ENCODE measurements at regions not wholly inside any gene's neighbourhood (a gene's known extent, or its start where the extent isn't known, plus 50 kb on each side); places are given as distances from the start of the nearest gene placed in this dataset.
"Not testable (repeated sequence)": the region's sequence is repeated elsewhere in the genome, so short reads cannot be mapped to it uniquely, and the experiment has no call there.

- DNase-seq (ENCODE audit: low read depth in 2 of 2), result not testable (repeated sequence)
Observed at GRCh38 chr7:69052-69451, 123.3 kb upstream of the FAM20C start.

GRCh38 chr7:69499-70123 lies 122.8 kb upstream of the FAM20C start:
- not testable (repeated sequence) for DNase-seq (ENCODE audit: low read depth in 2 of 2)

DNA sequence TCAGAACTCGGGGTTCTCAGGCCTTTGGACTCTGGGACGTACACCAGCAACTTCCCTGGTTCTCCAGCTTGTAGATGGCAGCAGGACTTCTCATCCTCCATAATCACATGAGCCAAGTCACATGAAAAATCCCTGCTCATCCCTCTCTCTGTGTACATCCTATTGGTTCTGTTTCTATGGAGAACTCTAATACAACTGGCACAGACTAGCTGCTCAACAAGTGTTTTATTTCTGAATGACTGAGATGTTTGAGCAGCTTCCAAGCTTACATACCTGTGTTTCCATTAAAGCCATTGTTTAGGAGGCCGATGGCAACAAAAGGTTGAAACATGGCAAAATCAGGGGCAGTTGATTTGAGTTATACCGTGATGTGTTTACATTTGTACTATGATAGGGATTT lies 122.2 kb upstream of the FAM20C start:
- not testable (repeated sequence) for DNase-seq (ENCODE audit: low read depth in 2 of 2)

DNA sequence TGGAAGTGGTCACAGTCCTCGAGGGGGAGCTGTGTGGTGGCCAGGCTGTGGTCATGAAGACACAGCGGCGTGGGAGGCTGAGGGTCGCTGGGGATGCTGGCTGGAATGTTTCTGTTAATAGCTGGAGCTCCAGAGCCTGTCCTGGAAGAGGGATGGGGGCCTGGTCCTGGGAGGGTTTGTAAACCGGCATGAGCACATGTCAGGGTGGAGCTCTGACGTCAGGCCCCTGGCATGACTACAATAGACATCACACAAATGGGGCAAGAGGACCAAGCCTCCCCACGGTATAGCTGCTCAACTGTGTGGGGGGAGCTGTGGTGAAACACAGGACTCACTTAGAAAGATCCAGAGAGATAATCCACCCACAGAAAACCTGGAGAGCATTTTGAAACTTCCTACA lies 121.4 kb upstream of the FAM20C start:
- not testable (repeated sequence) for DNase-seq (ENCODE audit: low read depth in 2 of 2)

GRCh38 chr7:72266-73057 lies 119.9 kb upstream of the FAM20C start:
- DNase-seq (ENCODE audit: low read depth in 2 of 2), result not testable (repeated sequence)

DNA sequence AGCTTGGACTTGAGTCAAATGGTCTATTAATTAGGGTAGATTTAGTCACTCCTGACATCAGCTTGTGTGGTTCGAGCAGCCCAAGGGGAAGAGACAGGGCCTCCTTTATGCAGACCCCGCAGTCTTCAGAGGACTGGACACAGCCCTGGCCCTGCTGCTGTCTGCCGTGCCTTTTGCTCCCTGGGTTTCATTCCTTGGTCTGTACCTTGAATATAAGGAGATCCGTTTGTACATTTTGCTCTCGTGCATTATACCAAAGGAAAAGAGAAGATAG lies 119.4 kb upstream of the FAM20C start:
- DNase-seq (ENCODE audit: low read depth in 2 of 2), result not testable (repeated sequence)

DNA sequence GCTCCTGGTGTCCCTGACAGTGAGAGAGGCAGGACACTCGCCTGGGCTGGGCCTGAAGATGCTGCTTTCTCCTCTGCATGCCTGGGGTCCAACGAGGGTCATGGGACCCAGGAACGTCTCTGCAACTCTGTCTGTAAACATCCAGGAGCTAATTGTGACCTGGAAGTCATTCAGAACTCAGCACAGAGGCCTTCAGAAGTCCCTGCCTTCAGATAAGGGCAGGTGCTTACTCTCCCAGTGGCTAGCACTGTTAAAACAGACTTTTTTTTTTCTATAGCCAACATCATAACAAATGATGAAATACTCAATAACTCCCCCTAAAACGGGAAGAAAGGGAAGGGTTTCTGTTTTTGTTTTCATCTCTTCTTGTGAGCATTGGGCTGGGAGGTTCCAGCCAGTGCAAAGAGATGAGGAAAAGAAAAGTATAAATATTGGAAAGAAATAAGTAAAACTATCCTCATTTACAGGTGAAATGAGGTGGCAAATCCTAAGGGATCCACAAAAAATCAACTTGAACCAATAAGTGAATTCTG lies 118.3 kb upstream of the FAM20C start:
- not testable (repeated sequence) for DNase-seq (ENCODE audit: low read depth in 2 of 2)

DNA sequence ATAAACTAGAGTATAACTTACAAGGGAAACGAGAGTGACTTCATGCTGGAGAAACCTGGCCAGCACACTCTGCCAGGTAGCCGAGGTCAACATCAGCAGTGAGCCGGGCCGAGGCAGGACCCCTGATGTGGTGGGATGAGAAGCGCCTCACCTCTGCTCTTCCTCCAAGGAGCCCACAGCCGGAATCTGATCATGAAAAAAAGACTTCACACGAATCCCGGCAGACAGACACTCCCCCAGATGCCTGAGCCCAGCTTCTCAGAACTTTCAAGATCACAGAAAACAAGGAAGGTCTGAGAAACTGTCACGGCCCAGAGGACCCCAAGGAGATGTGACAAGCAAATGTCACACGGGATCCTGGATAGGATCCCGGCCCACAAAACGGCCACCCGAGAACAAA lies 116.9 kb upstream of the FAM20C start:
- DNase-seq (ENCODE audit: low read depth in 2 of 2), result not testable (repeated sequence)

- DNase-seq (ENCODE audit: low read depth in 2 of 2), result not testable (repeated sequence)
Observed at GRCh38 chr7:76202-76601, 116.2 kb upstream of the FAM20C start.

DNA sequence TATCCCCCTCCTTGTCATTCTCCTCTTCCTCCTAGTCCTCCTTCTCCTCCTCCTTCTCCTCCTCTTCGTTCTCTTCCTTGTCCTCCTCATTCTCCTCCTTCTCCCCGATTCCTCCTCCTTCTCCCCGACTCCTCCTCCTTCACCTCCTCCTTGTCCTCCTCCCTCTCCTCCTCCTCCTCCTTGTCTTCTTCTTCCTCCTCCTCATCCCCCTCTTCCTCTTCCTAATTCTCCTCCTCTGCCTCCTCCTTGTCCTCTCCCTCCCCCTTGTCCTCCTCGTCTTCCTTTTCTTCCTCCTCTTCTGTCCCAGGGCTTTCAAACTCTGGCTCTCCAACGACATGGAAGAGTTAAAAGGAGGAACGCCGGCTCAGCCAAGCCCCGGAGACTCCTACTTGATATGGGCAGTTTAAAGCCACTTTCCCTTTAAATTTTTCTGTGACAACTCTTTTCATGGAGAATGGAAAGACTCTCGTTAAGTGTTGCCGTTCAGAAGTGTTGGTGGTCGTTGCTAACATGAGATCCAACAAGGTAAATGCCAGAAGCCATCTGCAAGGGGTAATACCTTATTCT lies 115.5 kb upstream of the FAM20C start:
- not testable (repeated sequence) for DNase-seq (ENCODE audit: low read depth in 2 of 2)

DNA sequence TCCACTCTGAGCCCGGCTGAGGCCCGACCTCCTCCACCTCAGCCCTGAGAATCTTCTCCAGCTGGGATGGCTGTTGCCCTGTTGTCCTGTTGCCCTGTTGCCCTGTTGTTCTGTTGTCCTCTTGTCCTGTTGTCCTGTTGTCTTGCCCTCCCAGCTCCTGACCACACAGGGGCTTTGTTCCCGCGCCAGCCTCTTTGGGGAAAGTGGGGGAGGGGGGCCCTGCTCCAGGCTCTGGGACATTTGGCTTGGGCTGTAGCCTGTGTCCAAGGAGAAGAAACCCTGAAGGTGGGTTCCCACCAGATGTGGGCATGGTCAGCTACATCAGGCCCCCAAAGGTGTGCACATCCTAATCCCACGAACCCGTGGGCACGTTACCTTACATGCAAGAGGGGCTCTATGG lies 113.5 kb upstream of the FAM20C start:
- DNase-seq (ENCODE audit: low read depth in 2 of 2), result not testable (repeated sequence)

GRCh38 chr7:79400-80055 lies 112.8 kb upstream of the FAM20C start:
- not testable (repeated sequence) for DNase-seq (ENCODE audit: low read depth in 2 of 2)

DNA sequence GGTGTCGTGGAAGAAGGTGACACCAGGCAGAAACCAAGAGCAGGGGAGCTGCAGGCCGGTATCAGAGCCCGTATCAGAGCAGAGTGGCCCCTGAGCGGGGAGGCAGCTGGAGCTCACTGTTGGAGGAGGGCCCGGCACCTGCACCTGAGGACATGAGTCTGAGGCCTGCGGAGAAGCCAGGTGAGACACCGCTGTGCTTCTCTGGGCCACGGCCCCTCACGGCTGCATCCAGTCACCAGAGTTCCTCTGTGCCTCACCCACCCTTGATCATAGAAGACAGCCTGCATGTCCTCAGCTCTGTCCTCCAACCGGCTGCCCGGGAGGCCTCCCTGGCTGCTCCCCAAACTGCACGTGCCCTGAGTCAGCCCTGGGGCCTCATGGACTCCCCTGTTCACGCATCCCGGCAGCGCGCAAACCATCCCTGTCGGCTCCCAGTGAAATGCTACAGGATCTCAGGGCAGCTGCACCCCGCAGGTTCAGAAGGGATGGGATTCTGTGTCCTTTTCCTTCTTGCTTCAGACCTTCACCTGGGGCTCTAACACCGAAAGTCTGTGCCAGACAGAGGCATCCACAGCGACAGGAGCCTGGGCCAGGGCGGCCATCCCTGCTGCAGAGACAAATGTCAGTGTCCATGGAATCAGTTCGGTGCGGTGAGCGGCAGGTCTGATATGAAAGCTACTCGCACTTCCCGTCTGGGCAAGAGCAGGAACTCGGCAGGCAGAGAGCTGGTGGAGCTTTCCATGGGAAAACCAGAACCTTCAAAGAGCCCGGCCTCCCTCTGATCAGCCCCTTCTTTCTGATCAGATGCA lies 111.9 kb upstream of the FAM20C start:
- no peak for DNase-seq (ENCODE audit: low read depth in 2 of 2)

DNA sequence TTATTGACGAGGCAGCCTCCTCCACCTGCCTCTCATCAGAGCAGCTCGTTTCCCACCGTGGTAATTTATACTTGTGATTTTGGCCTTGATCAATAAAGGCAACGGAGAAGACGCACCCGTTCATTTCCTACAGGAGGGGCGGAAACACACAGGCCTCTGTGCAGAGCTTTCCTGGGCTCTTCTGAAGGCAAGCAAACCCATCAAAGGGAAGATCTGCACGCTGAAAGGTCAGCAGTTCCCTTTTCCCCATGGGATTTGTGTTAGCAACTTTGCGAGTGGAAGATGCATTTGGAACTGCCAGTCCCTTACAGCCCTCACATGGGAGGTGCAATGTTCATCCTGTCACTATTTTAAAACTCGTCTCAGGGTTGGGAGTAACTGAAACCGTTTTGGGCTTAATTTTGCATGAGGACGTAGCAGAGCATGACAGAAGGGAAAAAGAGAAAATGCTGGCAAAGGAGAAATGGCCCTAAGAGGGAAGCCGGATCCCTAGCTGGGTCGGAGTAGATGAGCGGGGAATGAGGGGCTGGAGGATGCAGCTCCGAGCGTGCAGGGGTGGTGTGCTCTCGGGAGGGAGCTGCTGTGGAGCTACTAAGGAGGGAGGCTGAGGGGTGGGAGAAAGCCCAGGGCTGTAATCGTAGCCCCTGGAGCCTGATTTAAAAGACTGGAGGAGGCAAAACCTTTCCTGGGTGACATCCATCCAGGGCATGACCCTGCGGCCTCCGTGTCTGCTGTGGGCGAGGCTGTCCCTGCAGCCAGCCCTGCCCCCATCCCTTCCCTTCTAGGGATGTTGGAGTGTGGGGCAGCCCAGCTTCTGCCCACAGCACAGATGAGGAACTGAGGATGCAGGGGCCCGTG lies 111.1 kb upstream of the FAM20C start:
- no peak for DNase-seq (ENCODE audit: low read depth in 2 of 2)

- no peak for DNase-seq (ENCODE audit: low read depth in 2 of 2)
Observed at GRCh38 chr7:81926-82756, 110.2 kb upstream of the FAM20C start.

DNA sequence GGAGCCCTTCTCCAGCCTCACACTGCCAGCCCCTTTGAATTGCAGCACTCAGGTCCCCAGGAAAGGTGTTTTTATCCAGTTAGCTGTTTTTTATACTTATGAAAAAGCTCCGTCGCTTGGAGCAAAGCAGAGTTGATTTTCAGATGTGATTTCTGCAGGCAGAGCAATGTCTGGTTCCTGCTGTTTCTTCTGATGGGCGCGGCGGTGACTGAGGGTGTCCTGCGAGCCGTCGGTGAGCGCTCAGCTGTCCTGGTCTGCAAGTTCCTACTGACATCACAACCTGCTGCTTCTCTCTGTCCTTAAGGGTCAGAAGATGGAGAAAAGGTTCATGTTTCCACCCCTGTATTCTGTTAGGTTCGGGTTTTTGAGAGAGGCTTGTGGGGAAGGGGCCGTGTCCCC lies 109.6 kb upstream of the FAM20C start:
- no peak for DNase-seq (ENCODE audit: low read depth in 2 of 2)

DNA sequence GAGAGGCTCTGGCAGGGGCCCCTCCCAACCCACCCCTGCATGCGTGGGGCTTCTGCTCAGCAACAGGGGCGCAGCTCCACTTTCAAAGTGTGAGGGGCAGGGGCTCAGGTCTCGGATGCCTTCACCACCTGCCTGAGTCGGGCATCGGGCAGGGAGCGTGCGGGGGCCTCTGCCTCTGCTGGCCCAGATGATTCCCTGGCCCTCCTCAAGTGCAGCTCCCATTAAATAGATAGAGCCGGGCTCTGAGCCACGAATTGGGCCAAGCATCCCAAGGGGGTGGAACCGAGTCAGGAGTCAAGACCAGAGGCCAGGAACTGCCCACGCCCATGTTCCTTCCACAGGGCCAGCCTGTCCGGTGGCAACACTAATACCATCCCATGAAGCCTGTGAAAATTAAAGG lies 108.9 kb upstream of the FAM20C start:
- DNase-seq (ENCODE audit: low read depth in 2 of 2), result no peak

DNA sequence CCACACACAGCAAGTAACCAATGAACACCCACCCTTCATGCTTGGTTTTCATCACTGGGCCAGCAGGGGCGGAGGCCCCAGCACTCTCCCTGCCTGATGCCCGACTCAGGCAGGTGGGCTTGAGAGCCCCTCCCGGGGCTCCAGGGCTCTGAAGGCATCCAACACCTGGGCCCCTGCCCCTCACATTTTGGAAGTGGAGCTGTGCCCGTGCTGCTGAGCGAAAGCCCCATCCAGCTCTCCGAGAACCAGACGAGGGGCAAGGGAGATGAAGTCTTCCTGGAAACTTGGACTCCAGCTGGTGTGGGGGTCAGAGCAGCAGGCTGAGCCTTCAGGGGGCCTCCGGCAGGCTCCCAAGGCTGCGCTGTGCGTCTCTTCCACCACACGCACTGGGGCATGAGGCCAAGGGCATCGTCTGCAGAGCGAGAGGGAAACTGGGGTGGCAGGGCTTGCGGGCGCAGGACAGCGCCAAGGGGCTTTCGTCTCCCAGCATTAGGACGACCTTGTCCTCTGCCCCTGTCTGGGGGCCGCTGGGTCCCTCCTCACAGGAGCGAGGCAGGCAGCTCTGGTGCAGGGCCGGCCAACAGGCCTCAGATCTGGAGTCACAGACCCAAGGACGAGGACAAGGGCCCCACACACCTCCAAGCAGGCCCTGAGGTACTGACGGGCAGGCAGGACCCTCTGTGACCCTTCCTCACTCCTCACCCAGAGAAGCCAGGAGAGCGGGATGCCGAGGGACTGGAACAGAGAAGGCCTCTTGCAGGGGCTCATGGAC lies 108.3 kb upstream of the FAM20C start:
- no peak for DNase-seq (ENCODE audit: low read depth in 2 of 2)

GRCh38 chr7:84633-85020 lies 107.7 kb upstream of the FAM20C start:
- no peak for DNase-seq (ENCODE audit: low read depth in 2 of 2)
